ENCODE measurements at regions not wholly inside any gene's neighbourhood (a gene's known extent, or its start where the extent isn't known, plus 50 kb on each side); places are given as distances from the start of the nearest gene placed in this dataset.
"Not testable (repeated sequence)": the region's sequence is repeated elsewhere in the genome, so short reads cannot be mapped to it uniquely, and the experiment has no call there.

DNA sequence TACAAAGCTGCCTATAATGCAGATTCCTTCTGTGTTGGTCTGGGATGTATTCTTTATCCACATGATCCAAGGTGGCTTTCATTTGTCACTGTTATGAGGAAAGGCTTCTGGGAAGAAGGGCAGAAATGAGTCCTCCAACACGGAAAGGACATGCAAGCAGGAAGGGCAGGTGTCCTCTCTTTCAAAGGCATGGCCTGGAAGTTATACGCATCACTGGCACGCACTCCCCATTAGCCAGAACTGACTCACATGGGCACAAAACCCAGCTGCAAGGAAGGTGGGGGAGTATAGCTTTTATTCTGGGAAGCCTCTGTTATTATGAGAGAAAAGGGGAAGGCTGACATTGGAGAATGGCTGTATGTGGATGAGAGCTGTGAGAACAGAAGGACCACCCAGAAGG, 141.3 kb upstream of the ZNF618 start:
- peaks cover 18 to 24% of the 10 kb centered on the region in 2 donors for H3K27me3 Mint-ChIP-seq
- ChIA-PET POLR2A (ENCODE audit: partially characterized antibody) (no interaction called here), CTCF (ENCODE audit: partially characterized antibody) (no interaction called here)
- H3K27ac Mint-ChIP-seq = no peak overlapping the region
- peaks cover 0 to 7% of the 10 kb centered on the region in 2 donors for H3K36me3 Mint-ChIP-seq
- H3K9me3 Mint-ChIP-seq = peaks cover 4 to 35% (median 25%) of the 10 kb centered on the region in 8 donors
- no peak overlapping the region for H3K27ac ChIP-seq (ENCODE audit: low read depth, low read length)
- no peak overlapping the region for H3K4me3 ChIP-seq (ENCODE audit: low read length in 2 of 2)
- no peak for DNase-seq
- H3K4me1 ChIP-seq (ENCODE audit: insufficient read depth, low read length) = no peaks in the 10 kb centered on the region
- H3K4me1 Mint-ChIP-seq = no peaks in the 10 kb centered on the region
- H3K4me3 Mint-ChIP-seq = no peak overlapping the region
- no peaks in the 10 kb centered on the region for H3K27me3 ChIP-seq (ENCODE audit: insufficient read depth, low read length)
- intact Hi-C loops (cut with micrococcal nuclease) = no loop called here
- no peaks in the 10 kb centered on the region for H3K36me3 ChIP-seq (ENCODE audit: insufficient read depth, low read length)
- H3K9me3 ChIP-seq (ENCODE audit: control insufficient read depth in 1 of 2, low read length in 2 of 2) = no peaks in the 10 kb centered on the region

DNA sequence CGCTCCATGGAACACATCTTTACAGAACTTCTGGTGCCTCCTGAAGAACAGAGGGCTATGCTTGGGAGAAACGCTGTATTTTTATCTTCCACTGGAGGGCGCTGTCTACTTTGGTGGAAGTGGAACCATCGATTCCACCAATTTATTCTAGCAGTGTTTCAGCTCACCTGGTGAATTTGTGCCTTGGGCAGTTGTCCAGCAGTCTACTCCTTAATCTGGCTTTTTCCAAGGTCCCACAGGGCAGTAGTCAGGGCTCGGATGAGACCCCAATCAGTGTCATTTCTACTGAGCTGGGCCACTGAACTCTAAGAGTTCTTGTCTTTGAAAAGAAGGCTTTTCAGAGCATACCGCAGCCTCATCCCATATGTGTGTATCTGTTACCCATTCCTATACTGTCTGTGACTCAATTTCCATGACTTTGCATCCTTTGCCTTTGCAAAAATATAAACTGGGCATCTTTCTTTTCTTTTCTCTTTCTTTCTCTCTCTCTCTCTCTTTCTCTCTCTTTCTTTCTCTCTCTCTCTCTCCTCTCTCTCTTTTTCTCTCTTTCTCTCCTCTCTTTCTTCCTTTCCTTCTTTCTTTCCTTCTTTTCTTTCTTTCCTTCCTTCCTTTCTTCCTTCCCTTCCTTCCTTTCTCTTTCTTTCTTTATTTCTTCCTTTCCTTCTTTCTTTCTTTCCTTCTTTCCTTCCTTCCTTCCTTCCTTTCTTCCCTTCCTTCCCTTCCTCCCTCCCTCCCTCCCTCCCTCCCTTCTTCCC, 138.4 kb upstream of the ZNF618 start:
- Mint-ChIP-seq H3K4me3 (peak overlapping the region in 1 of 8 donors; percentile 43), H3K9me3 (peaks cover 0 to 17% (median 6%) of the 10 kb centered on the region in 8 donors), H3K27ac (peak overlapping the region in 2 of 7 donors; percentile 35 to 76), H3K27me3 (peaks cover 11 to 26% of the 10 kb centered on the region in 2 donors), H3K36me3 (peaks cover 3 to 7% of the 10 kb centered on the region in 2 donors), H3K4me1 (peaks cover 0 to 1% (median 0%) of the 10 kb centered on the region in 4 donors)
- DNase-seq = peak in 3 of 5 donors; percentile 15 to 23 (median 20)
- Histone ChIP-seq H3K27ac (ENCODE audit: low read depth, low read length) (no peak overlapping the region), H3K36me3 (ENCODE audit: insufficient read depth, low read length) (no peaks in the 10 kb centered on the region), H3K27me3 (ENCODE audit: insufficient read depth, low read length) (no peaks in the 10 kb centered on the region), H3K4me3 (ENCODE audit: low read length in 2 of 2) (no peak overlapping the region), H3K9me3 (ENCODE audit: control insufficient read depth in 1 of 2, low read length in 2 of 2) (no peaks in the 10 kb centered on the region), H3K4me1 (ENCODE audit: insufficient read depth, low read length) (no peaks in the 10 kb centered on the region)
- intact Hi-C loops (cut with micrococcal nuclease) = no loop called here
- CTCF ChIA-PET (ENCODE audit: partially characterized antibody) = no interaction called here
- POLR2A ChIA-PET (ENCODE audit: partially characterized antibody) = no interaction called here

DNA sequence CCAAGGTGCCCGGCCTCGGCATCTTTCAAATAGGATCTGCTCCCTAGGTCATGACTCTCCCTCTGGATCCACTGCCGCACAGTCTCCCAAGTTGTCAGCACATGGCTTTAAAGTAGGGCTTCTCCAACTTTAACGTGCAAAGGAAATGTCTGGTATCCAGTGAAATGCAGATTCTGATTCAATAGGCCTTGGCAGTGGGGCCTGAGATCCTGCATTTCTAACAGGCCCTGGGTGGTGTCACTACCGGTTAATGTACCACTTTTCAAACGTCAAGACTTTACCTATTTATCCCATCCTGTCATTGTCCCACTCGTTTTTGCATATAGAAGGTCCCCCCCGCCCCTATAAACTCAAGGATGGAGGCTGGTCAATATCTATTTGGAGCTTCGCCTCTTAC, 137.6 kb upstream of the ZNF618 start:
- no peak overlapping the region for H3K27ac ChIP-seq (ENCODE audit: low read depth, low read length)
- CTCF ChIA-PET (ENCODE audit: partially characterized antibody) = no interaction called here
- H3K36me3 ChIP-seq (ENCODE audit: insufficient read depth, low read length) = no peaks in the 10 kb centered on the region
- H3K4me1 ChIP-seq (ENCODE audit: insufficient read depth, low read length) = no peaks in the 10 kb centered on the region
- H3K9me3 ChIP-seq (ENCODE audit: control insufficient read depth in 1 of 2, low read length in 2 of 2) = no peaks in the 10 kb centered on the region
- Mint-ChIP-seq H3K36me3 (peaks cover under 1 to 3% of the 10 kb centered on the region in 2 donors), H3K27me3 (peaks cover 10 to 23% of the 10 kb centered on the region in 2 donors), H3K9me3 (peaks cover 0 to 12% (median 3%) of the 10 kb centered on the region in 8 donors), H3K4me1 (peaks cover 0 to 1% (median 0%) of the 10 kb centered on the region in 4 donors), H3K4me3 (no peak overlapping the region), H3K27ac (peak overlapping the region in 1 of 7 donors; percentile 76)
- POLR2A ChIA-PET (ENCODE audit: partially characterized antibody) = no interaction called here
- intact Hi-C loops (cut with micrococcal nuclease) = no loop called here
- DNase-seq = peak in 2 of 5 donors; percentile 14 to 20
- H3K27me3 ChIP-seq (ENCODE audit: insufficient read depth, low read length) = no peaks in the 10 kb centered on the region
- no peak overlapping the region for H3K4me3 ChIP-seq (ENCODE audit: low read length in 2 of 2)

DNA sequence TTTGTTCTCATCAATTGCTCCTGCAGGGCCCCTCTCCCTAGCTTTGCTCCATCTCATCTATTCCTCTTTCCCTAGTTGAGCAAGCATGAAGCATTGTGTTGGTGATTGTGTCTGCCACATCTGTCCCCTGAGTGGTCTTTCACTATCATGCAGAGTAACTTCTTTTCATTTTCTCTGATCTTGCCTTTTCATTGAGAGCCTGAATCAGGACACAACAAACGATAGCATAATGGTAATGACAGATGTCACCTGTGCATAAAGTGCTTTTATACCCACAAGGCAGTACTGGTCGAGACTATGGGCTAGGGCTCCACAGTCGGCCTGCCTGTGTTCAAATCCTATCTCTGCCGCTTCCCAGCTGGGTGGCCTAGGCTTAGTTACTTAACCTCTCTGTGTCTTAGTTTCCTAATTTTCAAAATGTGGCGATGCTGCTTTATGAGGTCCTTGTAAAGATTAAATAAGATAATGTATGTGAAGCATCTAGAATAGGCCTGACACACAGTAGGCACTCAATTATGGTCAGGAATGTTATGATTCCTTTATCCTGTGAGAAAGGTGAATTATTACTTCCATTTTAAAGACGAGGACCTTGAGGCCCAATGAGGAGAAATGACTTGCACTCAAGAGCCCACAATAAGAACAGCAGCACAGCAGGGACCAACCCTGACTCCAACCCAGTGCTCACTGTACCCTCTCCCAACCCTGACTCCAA, 137.1 kb upstream of the ZNF618 start:
- no peaks in the 10 kb centered on the region for H3K36me3 ChIP-seq (ENCODE audit: insufficient read depth, low read length)
- H3K27me3 ChIP-seq (ENCODE audit: insufficient read depth, low read length) = no peaks in the 10 kb centered on the region
- Mint-ChIP-seq H3K27ac (peak overlapping the region in 3 of 7 donors; percentile 9 to 91 (median 49)), H3K4me1 (peaks cover 0 to 1% (median 0%) of the 10 kb centered on the region in 4 donors), H3K4me3 (no peak overlapping the region), H3K36me3 (peaks cover 0 to 3% of the 10 kb centered on the region in 2 donors), H3K9me3 (peaks cover 0 to 9% (median 3%) of the 10 kb centered on the region in 8 donors), H3K27me3 (peaks cover 11 to 23% of the 10 kb centered on the region in 2 donors)
- DNase-seq = peak in 4 of 5 donors; percentile 30 to 61 (median 50)
- no peak overlapping the region for H3K4me3 ChIP-seq (ENCODE audit: low read length in 2 of 2)
- intact Hi-C loops (cut with micrococcal nuclease) = no loop called here
- no peak overlapping the region for H3K27ac ChIP-seq (ENCODE audit: low read depth, low read length)
- no peaks in the 10 kb centered on the region for H3K9me3 ChIP-seq (ENCODE audit: control insufficient read depth in 1 of 2, low read length in 2 of 2)
- H3K4me1 ChIP-seq (ENCODE audit: insufficient read depth, low read length) = no peaks in the 10 kb centered on the region
- ChIA-PET POLR2A (ENCODE audit: partially characterized antibody) (no interaction called here), CTCF (ENCODE audit: partially characterized antibody) (no interaction called here)

DNA sequence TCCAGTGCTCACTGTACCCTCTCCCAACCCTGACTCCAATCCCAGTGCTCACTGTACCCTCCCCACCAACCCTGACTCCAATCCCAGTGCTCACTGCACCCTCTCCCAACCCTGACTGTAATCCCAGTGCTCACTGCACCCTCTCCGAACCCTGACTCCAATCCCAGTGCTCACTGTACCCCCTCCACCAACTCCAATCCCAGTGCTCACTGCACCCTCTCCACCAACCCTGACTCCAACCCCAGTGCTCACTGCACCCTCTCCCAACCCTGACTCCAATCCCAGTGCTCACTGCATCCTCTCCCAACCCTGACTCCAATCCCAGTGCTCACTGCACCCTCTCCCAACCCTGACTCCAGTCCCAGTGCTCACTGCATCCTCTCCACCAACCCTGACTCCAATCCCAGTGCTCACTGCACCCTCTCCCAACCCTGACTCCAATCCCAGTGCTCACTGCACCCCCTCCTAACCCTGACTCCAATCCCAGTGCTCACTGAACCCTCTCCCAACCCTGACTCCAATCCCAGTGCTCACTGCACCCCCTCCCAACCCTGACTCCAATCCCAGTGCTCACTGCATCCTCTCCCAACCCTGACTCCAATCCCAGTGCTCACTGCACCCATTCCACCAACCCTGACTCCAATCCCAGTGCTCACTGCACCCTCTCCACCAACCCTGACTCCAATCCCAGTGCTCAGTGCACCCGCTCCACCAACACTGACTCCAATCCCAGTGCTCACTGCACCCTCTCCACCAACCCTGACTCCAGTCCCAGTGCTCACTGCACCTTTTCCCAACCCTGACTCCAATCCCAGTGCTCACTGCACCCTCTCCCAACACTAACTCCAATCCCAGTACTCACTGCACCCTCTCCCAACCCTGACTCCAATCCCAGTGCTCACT, 136.3 kb upstream of the ZNF618 start:
- CTCF ChIA-PET (ENCODE audit: partially characterized antibody); H3K4me1 Mint-ChIP-seq; H3K27ac ChIP-seq (ENCODE audit: low read depth, low read length); H3K9me3 ChIP-seq (ENCODE audit: control insufficient read depth in 1 of 2, low read length in 2 of 2); H3K4me3 Mint-ChIP-seq; POLR2A ChIA-PET (ENCODE audit: partially characterized antibody); H3K36me3 Mint-ChIP-seq; H3K4me1 ChIP-seq (ENCODE audit: insufficient read depth, low read length); H3K27me3 ChIP-seq (ENCODE audit: insufficient read depth, low read length); H3K36me3 ChIP-seq (ENCODE audit: insufficient read depth, low read length); H3K4me3 ChIP-seq (ENCODE audit: low read length in 2 of 2); H3K9me3 Mint-ChIP-seq; DNase-seq; intact Hi-C loops (cut with micrococcal nuclease): not testable (repeated sequence)
- peak overlapping the region in 2 of 7 donors; percentile 49 to 91 for H3K27ac Mint-ChIP-seq
- peaks cover 13 to 17% of the 10 kb centered on the region in 2 donors for H3K27me3 Mint-ChIP-seq

DNA sequence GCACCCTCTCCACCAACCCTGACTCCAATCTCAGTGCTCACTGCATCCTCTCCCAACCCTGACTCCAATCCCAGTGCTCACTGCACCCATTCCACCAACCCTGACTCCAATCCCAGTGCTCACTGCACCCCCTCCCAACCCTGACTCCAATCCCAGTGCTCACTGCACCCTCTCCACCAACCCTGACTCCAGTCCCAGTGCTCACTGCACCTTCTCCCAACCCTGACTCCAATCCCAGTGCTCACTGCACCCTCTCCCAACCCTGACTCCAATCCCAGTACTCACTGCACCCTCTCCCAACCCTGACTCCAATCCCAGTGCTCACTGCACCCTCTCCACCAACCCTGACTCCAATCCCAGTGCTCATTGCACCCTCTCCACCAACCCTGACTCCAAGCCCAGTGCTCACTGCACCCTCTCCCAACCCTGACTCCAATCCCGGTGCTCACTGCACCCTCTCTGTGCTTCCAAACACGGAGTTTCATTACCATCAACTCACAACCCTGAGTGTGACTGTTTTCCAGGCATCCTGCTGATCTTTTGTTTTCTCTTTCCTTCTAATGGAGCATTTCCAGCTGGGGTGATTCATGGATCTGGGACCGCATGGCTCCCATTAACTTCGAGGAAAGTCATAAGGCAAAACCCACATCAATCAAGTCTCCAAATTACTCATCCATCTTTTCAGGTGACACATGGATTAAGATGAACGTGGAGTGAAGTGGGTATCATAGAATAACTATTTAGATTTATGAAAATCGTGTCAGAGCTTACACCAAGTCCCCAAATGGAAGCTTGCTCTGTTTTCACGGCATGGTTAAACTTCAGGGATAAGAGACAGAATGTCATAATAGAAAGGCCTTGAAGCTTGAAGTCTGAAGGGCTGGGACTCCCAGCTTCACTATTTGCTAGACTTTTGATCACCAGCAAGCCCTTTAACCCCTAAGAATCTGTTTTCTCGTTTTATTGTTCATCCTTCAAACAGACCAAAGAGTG, 135.3 kb upstream of the ZNF618 start:
- Mint-ChIP-seq H3K9me3 (peaks cover 0 to 10% (median 2%) of the 10 kb centered on the region in 8 donors), H3K27me3 (peaks cover 15 to 20% of the 10 kb centered on the region in 2 donors), H3K27ac (peak overlapping the region in 3 of 7 donors; percentile 41 to 95 (median 63))
- H3K27me3 ChIP-seq (ENCODE audit: insufficient read depth, low read length); H3K4me3 ChIP-seq (ENCODE audit: low read length in 2 of 2); H3K4me3 Mint-ChIP-seq; intact Hi-C loops (cut with micrococcal nuclease); H3K36me3 Mint-ChIP-seq; CTCF ChIA-PET (ENCODE audit: partially characterized antibody); H3K27ac ChIP-seq (ENCODE audit: low read depth, low read length); H3K36me3 ChIP-seq (ENCODE audit: insufficient read depth, low read length); H3K9me3 ChIP-seq (ENCODE audit: control insufficient read depth in 1 of 2, low read length in 2 of 2); H3K4me1 Mint-ChIP-seq; H3K4me1 ChIP-seq (ENCODE audit: insufficient read depth, low read length): not testable (repeated sequence)
- POLR2A ChIA-PET (ENCODE audit: partially characterized antibody) = interaction anchor here (0.7 kb wide), 1 partner anchor 764 kb away, joined by 3 read pairs; no protein-coding TSS in a partner anchor
- peak in 4 of 5 donors; percentile 10 to 31 (median 29) for DNase-seq
